ENCODE measurements at regions not wholly inside any gene's neighbourhood (a gene's known extent, or its start where the extent isn't known, plus 50 kb on each side); places are given as distances from the start of the nearest gene placed in this dataset.

DNA sequence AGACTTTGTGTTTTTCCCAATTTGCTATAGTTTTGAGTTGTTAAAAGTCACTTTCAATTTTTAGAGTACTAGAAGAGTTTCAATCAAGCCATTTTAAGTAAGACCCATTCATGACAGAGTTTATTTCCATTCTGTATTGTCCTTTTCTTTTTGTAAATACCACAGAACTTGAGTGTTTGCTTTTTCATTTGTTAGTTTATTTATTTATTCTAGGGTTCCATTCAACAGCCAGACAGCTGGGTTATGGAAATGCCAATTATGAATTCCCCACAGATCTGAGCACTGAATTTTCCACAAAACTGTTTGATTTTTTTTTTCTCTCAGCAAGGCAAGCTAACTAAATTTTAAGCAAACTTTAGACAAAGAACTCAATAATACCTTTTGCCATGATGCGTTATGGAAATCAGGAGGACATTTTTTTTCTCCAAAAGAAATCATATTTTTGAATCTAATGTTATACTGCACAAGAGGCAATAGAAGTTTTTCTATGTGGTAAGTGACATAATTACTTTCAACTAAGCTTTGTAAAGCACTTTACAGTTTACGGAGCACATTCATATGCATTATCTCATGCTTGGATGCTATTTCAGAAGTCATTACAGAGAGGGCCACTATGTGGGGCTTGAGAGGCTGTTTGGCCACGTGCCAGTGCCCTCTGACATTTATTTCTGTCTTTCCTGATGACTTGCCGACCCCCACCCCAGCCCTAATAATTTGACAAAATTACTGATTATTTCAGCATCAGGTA, 181.5 kb downstream of the VRK1 start (continued):
- TF ChIP-seq, protein P1, sequence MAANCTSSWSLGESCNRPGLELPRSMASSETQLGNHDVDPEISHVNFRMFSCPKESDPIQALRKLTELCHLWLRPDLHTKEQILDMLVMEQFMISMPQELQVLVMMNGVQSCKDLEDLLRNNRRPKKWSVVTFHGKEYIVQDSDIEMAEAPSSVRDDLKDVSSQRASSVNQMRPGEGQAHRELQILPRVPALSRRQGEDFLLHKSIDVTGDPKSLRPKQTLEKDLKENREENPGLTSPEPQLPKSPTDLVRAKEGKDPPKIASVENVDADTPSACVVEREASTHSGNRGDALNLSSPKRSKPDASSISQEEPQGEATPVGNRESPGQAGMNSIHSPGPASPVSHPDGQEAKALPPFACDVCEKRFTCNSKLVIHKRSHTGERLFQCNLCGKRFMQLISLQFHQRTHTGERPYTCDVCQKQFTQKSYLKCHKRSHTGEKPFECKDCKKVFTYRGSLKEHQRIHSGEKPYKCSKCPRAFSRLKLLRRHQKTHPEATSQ (tag by site-specific recombination; IDR thresholded peaks at IDR 0.05) = no peak
- no peak for TF ChIP-seq HOXD13 (CRISPR knock-in tag; IDR thresholded peaks at IDR 0.05; ENCODE audit: borderline replicate concordance)
- TF ChIP-seq ZNF707 (tag by site-specific recombination; IDR thresholded peaks at IDR 0.05) = no peak
- TF ChIP-seq FEZF1 (tag by site-specific recombination; IDR thresholded peaks at IDR 0.05) = peak; percentile 89
- TF ChIP-seq ZNF202 (tag by site-specific recombination; IDR thresholded peaks at IDR 0.05; ENCODE audit: borderline replicate concordance) = no peak
- no peak; the same call in 1 of the 2 replicates for TF ChIP-seq ZEB2 (tag by site-specific recombination; IDR thresholded peaks at IDR 0.05)
- TF ChIP-seq, protein P2, sequence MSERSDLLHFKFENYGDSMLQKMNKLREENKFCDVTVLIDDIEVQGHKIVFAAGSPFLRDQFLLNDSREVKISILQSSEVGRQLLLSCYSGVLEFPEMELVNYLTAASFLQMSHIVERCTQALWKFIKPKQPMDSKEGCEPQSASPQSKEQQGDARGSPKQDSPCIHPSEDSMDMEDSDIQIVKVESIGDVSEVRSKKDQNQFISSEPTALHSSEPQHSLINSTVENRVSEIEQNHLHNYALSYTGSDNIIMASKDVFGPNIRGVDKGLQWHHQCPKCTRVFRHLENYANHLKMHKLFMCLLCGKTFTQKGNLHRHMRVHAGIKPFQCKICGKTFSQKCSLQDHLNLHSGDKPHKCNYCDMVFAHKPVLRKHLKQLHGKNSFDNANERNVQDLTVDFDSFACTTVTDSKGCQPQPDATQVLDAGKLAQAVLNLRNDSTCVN (tag by site-specific recombination; optimal IDR thresholded peaks at IDR 0.05) = no peak
- no peak for TF ChIP-seq ZNF510 (tag by site-specific recombination; IDR thresholded peaks at IDR 0.05; ENCODE audit: insufficient replicate concordance)
- no peak for TF ChIP-seq ZNF394 (tag by site-specific recombination; IDR thresholded peaks at IDR 0.05; ENCODE audit: borderline replicate concordance)
- TF ChIP-seq, protein P3, sequence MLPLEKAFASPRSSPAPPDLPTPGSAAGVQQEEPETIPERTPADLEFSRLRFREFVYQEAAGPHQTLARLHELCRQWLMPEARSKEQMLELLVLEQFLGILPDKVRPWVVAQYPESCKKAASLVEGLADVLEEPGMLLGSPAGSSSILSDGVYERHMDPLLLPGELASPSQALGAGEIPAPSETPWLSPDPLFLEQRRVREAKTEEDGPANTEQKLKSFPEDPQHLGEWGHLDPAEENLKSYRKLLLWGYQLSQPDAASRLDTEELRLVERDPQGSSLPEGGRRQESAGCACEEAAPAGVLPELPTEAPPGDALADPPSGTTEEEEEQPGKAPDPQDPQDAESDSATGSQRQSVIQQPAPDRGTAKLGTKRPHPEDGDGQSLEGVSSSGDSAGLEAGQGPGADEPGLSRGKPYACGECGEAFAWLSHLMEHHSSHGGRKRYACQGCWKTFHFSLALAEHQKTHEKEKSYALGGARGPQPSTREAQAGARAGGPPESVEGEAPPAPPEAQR (tag by site-specific recombination; IDR thresholded peaks at IDR 0.05) = no peak
- TF ChIP-seq, protein P4, sequence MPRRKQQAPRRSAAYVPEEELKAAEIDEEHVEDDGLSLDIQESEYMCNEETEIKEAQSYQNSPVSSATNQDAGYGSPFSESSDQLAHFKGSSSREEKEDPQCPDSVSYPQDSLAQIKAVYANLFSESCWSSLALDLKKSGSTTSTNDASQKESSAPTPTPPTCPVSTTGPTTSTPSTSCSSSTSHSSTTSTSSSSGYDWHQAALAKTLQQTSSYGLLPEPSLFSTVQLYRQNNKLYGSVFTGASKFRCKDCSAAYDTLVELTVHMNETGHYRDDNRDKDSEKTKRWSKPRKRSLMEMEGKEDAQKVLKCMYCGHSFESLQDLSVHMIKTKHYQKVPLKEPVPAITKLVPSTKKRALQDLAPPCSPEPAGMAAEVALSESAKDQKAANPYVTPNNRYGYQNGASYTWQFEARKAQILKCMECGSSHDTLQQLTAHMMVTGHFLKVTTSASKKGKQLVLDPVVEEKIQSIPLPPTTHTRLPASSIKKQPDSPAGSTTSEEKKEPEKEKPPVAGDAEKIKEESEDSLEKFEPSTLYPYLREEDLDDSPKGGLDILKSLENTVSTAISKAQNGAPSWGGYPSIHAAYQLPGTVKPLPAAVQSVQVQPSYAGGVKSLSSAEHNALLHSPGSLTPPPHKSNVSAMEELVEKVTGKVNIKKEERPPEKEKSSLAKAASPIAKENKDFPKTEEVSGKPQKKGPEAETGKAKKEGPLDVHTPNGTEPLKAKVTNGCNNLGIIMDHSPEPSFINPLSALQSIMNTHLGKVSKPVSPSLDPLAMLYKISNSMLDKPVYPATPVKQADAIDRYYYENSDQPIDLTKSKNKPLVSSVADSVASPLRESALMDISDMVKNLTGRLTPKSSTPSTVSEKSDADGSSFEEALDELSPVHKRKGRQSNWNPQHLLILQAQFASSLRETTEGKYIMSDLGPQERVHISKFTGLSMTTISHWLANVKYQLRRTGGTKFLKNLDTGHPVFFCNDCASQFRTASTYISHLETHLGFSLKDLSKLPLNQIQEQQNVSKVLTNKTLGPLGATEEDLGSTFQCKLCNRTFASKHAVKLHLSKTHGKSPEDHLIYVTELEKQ (tag by site-specific recombination; IDR thresholded peaks at IDR 0.05; ENCODE audit: borderline replicate concordance) = peak; percentile 29; the same call in 1 of the 2 replicates
- no peak for TF ChIP-seq ZNF777 (tag by site-specific recombination; IDR thresholded peaks at IDR 0.05; ENCODE audit: borderline replicate concordance)
- TF ChIP-seq MEIS1 (CRISPR knock-in tag; IDR thresholded peaks at IDR 0.05; ENCODE audit: borderline replicate concordance) = no peak
- TF ChIP-seq TRIM28 (IDR thresholded peaks at IDR 0.05; ENCODE audit: borderline replicate concordance, low read length) = no peak
- TF ChIP-seq ZNF121 (tag by site-specific recombination; IDR thresholded peaks at IDR 0.05) = no peak
- TF ChIP-seq, protein P5, sequence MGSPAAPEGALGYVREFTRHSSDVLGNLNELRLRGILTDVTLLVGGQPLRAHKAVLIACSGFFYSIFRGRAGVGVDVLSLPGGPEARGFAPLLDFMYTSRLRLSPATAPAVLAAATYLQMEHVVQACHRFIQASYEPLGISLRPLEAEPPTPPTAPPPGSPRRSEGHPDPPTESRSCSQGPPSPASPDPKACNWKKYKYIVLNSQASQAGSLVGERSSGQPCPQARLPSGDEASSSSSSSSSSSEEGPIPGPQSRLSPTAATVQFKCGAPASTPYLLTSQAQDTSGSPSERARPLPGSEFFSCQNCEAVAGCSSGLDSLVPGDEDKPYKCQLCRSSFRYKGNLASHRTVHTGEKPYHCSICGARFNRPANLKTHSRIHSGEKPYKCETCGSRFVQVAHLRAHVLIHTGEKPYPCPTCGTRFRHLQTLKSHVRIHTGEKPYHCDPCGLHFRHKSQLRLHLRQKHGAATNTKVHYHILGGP (tag by site-specific recombination; IDR thresholded peaks at IDR 0.05) = no peak
- TF ChIP-seq ZNF658 (tag by site-specific recombination; IDR thresholded peaks at IDR 0.05) = no peak
- no peak for TF ChIP-seq EGR2 (tag by site-specific recombination; IDR thresholded peaks at IDR 0.05; ENCODE audit: low read depth)
- no peak for TF ChIP-seq ZNF621 (tag by site-specific recombination; IDR thresholded peaks at IDR 0.05)
- no peak for TF ChIP-seq ZNF155 (tag by site-specific recombination; IDR thresholded peaks at IDR 0.05)
- TF ChIP-seq, protein P6, sequence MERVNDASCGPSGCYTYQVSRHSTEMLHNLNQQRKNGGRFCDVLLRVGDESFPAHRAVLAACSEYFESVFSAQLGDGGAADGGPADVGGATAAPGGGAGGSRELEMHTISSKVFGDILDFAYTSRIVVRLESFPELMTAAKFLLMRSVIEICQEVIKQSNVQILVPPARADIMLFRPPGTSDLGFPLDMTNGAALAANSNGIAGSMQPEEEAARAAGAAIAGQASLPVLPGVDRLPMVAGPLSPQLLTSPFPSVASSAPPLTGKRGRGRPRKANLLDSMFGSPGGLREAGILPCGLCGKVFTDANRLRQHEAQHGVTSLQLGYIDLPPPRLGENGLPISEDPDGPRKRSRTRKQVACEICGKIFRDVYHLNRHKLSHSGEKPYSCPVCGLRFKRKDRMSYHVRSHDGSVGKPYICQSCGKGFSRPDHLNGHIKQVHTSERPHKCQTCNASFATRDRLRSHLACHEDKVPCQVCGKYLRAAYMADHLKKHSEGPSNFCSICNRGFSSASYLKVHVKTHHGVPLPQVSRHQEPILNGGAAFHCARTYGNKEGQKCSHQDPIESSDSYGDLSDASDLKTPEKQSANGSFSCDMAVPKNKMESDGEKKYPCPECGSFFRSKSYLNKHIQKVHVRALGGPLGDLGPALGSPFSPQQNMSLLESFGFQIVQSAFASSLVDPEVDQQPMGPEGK (tag by site-specific recombination; IDR thresholded peaks at IDR 0.05) = no peak; the same call in 1 of the 2 replicates
- TF ChIP-seq ZNF768 (tag by site-specific recombination; IDR thresholded peaks at IDR 0.05) = no peak
- TF ChIP-seq, protein P7, sequence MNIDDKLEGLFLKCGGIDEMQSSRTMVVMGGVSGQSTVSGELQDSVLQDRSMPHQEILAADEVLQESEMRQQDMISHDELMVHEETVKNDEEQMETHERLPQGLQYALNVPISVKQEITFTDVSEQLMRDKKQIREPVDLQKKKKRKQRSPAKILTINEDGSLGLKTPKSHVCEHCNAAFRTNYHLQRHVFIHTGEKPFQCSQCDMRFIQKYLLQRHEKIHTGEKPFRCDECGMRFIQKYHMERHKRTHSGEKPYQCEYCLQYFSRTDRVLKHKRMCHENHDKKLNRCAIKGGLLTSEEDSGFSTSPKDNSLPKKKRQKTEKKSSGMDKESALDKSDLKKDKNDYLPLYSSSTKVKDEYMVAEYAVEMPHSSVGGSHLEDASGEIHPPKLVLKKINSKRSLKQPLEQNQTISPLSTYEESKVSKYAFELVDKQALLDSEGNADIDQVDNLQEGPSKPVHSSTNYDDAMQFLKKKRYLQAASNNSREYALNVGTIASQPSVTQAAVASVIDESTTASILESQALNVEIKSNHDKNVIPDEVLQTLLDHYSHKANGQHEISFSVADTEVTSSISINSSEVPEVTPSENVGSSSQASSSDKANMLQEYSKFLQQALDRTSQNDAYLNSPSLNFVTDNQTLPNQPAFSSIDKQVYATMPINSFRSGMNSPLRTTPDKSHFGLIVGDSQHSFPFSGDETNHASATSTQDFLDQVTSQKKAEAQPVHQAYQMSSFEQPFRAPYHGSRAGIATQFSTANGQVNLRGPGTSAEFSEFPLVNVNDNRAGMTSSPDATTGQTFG (tag by site-specific recombination; IDR thresholded peaks at IDR 0.05; ENCODE audit: borderline replicate concordance) = no peak
